AG04450 (cell line): ENCODE measurements at regions not wholly inside any gene's neighbourhood (a gene's known extent, or its start where the extent isn't known, plus 50 kb on each side); places are given as distances from the start of the nearest gene placed in this dataset.

Experiments used
- CTCF ChIA-PET: fragments of 300-600, 350-600 bp; formaldehyde crosslinking; extraction: SDS; loops from one replicate; lab custom pipeline; 2022; ENCODE audit warnings: antibody characterized with exemption, inconsistent platforms; lab: Charles Lee
- POLR2A ChIA-PET: fragments of 350-600 bp; formaldehyde crosslinking; extraction: SDS; loops from one replicate; lab custom pipeline; 2021; ENCODE audit warnings: antibody characterized with exemption, inconsistent platforms; lab: Yijun Ruan, JAX
- DNase-seq: peaks from one replicate; pipeline ENCODE4 v3.0.0-alpha.2; 2011; ENCODE audit warnings: low read depth, low spot score
- H3K27ac ChIP-seq: one replicate; pipeline ENCODE4 v1.5.1; 2012; ENCODE audit warnings: low read depth, low read length, control low read depth
- H3K27me3 ChIP-seq: one replicate; pipeline ENCODE4 v1.6.0; 2012; ENCODE audit warnings: low read length; ENCODE audit not compliant: control insufficient read depth, insufficient read depth
- H3K4me3 ChIP-seq: 2 replicates; pipeline ENCODE4 v1.5.1; 2011; ENCODE audit warnings: mild to moderate bottlenecking, low read depth, low read length, control low read depth
- H3K9me3 ChIP-seq: 2 replicates; pipeline ENCODE4 v1.5.1; 2012; ENCODE audit warnings: low read length; ENCODE audit not compliant: control insufficient read depth, insufficient read depth
- CTCF ChIP-seq: IDR thresholded peaks from 2 replicates; pipeline ENCODE4 v1.5.1; 2011; ENCODE audit warnings: low read depth, low read length, control low read depth, inconsistent platforms

GRCh38 chr3:78267235-78267634 is 1227.3 kb downstream of the ROBO2 start:
- no peak for DNase-seq
- no peak overlapping the region for H3K27ac ChIP-seq
- POLR2A ChIA-PET = no interaction called here
- CTCF ChIA-PET = no interaction called here
- no peak overlapping the region for H3K4me3 ChIP-seq
- no peak for TF ChIP-seq CTCF
- H3K27me3 ChIP-seq = no peaks in the 10 kb centered on the region
- H3K9me3 ChIP-seq = peaks cover 7% of the 10 kb centered on the region

GRCh38 chr3:78268087-78268486 is 1228.2 kb downstream of the ROBO2 start:
- POLR2A ChIA-PET = no interaction called here
- no peak overlapping the region for H3K27ac ChIP-seq
- H3K27me3 ChIP-seq = no peaks in the 10 kb centered on the region
- TF ChIP-seq CTCF = no peak
- CTCF ChIA-PET = no interaction called here
- no peak overlapping the region for H3K4me3 ChIP-seq
- H3K9me3 ChIP-seq = peaks cover 7% of the 10 kb centered on the region
- DNase-seq = no peak

DNA sequence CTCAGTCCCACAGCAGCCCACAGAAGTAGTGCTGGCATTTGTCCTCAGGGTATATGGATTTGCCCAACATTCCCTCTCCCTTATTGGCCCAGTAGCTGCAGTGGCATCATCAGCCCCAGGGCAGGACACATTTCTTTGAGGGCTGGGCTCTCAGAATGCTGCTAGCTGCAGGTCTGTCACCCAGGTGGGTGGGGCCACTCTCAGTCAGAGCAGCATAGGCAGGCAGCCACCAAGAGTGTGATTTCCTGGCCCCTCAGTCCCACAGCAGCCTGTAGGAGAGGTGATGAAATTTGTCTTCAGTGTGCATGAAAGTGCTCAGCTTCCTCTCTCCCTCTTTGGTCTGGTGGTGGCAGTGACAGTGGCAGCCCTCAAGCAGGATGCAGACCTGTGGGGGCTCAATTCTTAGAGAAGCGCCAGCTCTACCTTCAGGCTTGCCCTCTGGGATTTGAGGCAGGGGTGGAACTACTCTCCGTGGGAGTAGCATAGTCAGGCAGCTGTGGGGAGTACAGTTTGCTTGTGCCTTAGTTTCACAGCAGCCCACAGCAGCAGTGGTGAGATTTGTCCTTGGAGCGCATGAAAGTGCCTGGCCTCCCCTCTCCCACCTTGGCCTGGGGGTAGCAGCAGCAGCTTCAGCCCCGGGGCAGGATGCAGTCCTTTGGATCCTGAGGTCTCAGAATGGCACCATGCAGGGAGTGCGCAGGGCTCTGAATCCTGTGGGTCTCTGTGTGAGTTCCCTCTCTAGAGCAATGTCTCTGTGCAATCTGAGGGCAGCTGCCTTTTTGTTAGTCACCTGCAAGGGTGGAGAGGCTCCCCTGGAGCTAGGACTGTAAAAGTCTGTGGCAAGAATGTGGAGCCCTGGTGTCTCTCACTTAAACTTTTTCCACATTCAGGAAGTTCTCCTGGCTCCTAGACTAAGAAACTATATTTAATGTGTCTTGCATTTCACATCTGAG is 1229.1 kb downstream of the ROBO2 start:
- H3K4me3 ChIP-seq = no peak overlapping the region
- DNase-seq = no peak
- no peaks in the 10 kb centered on the region for H3K27me3 ChIP-seq
- H3K9me3 ChIP-seq = peaks cover 7% of the 10 kb centered on the region
- no peak overlapping the region for H3K27ac ChIP-seq
- ChIA-PET CTCF (no interaction called here), POLR2A (no interaction called here)
- no peak for TF ChIP-seq CTCF

DNA sequence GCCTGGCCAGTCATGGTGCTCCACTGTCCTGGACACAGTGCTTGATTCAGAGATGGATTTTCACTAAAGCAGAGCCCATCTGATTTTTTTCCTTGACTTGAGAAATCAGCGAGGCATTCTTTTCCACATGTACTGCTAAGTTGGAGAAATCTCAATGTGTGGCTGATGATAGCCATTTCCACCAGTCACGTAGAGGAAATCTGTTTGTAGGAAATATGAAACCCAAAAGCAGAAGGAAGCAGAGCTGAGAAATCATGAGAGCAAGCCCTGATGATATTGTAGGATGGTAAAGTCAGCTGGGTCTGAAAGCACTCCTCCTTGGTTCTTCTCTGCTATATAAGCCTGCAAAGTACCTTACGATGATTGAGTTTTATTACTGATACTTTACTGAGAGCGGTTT is 1233.4 kb downstream of the ROBO2 start:
- CTCF ChIA-PET = interaction anchor here (0.6 kb wide), 1 partner anchor 609 kb away, joined by 3 read pairs; no protein-coding TSS in a partner anchor
- Histone ChIP-seq H3K27ac (no peak overlapping the region), H3K27me3 (no peaks in the 10 kb centered on the region), H3K4me3 (no peak overlapping the region), H3K9me3 (no peaks in the 10 kb centered on the region; the same call in 1 of the 2 replicates)
- no peak for DNase-seq
- TF ChIP-seq CTCF = no peak
- POLR2A ChIA-PET = no interaction called here

DNA sequence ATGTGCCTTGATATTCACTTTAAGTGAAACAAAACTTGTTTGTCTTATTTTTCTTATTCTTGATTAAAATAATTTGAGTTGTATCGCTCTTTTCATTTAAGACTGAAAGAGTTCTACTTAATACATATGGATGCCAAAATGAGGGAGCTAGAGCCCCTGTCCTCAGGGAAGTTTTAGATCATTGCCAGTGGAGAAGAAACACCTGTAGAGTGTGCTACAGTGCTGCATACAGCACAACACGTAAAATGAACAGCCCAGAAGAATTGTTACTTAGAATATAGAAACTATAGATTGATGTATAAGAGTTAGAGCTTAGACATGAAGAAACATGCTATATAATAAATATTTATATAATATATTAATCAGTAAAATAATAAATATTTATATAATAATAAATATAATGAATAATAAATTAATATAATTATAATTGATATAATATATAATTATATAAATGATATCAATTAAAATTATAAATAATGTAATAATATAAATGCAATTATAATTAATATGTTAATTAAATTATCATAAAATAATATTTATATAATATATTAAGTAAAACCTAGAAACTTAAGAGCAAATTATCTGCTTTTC is 1234.7 kb downstream of the ROBO2 start:
- Histone ChIP-seq H3K9me3 (no peaks in the 10 kb centered on the region), H3K4me3 (no peak overlapping the region), H3K27ac (no peak overlapping the region), H3K27me3 (no peaks in the 10 kb centered on the region)
- POLR2A ChIA-PET = no interaction called here
- TF ChIP-seq CTCF = no peak
- no peak for DNase-seq
- CTCF ChIA-PET = no interaction called here
